Middle frontal gyrus (tissue), 1 donor: ENCODE measurements at regions not wholly inside any gene's neighbourhood (a gene's known extent, or its start where the extent isn't known, plus 50 kb on each side); places are given as distances from the start of the nearest gene placed in this dataset.

ENCODE experiments used
- DNase-seq: peaks from one replicate; pipeline ENCODE4 v3.0.0-alpha.2; 2015; ENCODE audit warnings: low spot score; ENCODE audit errors: extremely low spot score

GRCh38 chr1:239008568-239008967, 377.8 kb upstream of the CHRM3 start:
- DNase-seq, result no peak

GRCh38 chr1:239006276-239006675, 380.1 kb upstream of the CHRM3 start:
- no peak for DNase-seq

- DNase-seq, result no peak
Measured at GRCh38 chr1:238999944-239000343, 386.4 kb upstream of the CHRM3 start.

GRCh38 chr1:238998577-238998976, 387.8 kb upstream of the CHRM3 start:
- no peak for DNase-seq

- peak; percentile 3 for DNase-seq
Measured at GRCh38 chr1:238991765-238992495, 394.4 kb upstream of the CHRM3 start.

GRCh38 chr1:238985312-238985711, 401.1 kb upstream of the CHRM3 start:
- no peak for DNase-seq

GRCh38 chr1:238982736-238983135, 403.6 kb upstream of the CHRM3 start:
- DNase-seq, result no peak

- no peak for DNase-seq
Measured at GRCh38 chr1:238981317-238981933, 404.9 kb upstream of the CHRM3 start.

- DNase-seq, result no peak
Measured at GRCh38 chr1:238980053-238980452, 406.3 kb upstream of the CHRM3 start.

- DNase-seq, result no peak
Measured at GRCh38 chr1:238964631-238965030, 421.7 kb upstream of the CHRM3 start.

GRCh38 chr1:238962941-238963340, 423.4 kb upstream of the CHRM3 start:
- DNase-seq, result no peak

- DNase-seq, result no peak
Measured at GRCh38 chr1:238961790-238962189, 424.6 kb upstream of the CHRM3 start.

GRCh38 chr1:238960071-238960470, 426.3 kb upstream of the CHRM3 start:
- no peak for DNase-seq

GRCh38 chr1:238955934-238956333, 430.4 kb upstream of the CHRM3 start:
- no peak for DNase-seq

- DNase-seq, result no peak
Measured at GRCh38 chr1:238954865-238955264, 431.5 kb upstream of the CHRM3 start.

GRCh38 chr1:238953448-238954010, 432.8 kb upstream of the CHRM3 start:
- no peak for DNase-seq

- no peak for DNase-seq
Measured at GRCh38 chr1:238951809-238952208, 434.6 kb upstream of the CHRM3 start.

- no peak for DNase-seq
Measured at GRCh38 chr1:238950784-238951183, 435.6 kb upstream of the CHRM3 start.

GRCh38 chr1:238950017-238950416, 436.4 kb upstream of the CHRM3 start:
- DNase-seq, result no peak

- DNase-seq, result no peak
Measured at GRCh38 chr1:238944028-238944427, 442.3 kb upstream of the CHRM3 start.

- DNase-seq, result no peak
Measured at GRCh38 chr1:238927899-238928298, 458.5 kb upstream of the CHRM3 start.

GRCh38 chr1:238916828-238917227, 469.5 kb upstream of the CHRM3 start:
- no peak for DNase-seq

- no peak for DNase-seq
Measured at GRCh38 chr1:238914346-238914745, 472.0 kb upstream of the CHRM3 start.
